HG03558 (cell line): ENCODE measurements at regions not wholly inside any gene's neighbourhood (a gene's known extent, or its start where the extent isn't known, plus 50 kb on each side); places are given as distances from the start of the nearest gene placed in this dataset.

Source experiments
- ATAC-seq: cut with Tn5 transposase; IDR thresholded peaks from one replicate; pipeline ENCODE4 v1.9.1; 2021; ENCODE audit warnings: moderate number of reproducible peaks; ENCODE audit not compliant: unreplicated experiment; ENCODE audit errors: extremely low read depth

DNA sequence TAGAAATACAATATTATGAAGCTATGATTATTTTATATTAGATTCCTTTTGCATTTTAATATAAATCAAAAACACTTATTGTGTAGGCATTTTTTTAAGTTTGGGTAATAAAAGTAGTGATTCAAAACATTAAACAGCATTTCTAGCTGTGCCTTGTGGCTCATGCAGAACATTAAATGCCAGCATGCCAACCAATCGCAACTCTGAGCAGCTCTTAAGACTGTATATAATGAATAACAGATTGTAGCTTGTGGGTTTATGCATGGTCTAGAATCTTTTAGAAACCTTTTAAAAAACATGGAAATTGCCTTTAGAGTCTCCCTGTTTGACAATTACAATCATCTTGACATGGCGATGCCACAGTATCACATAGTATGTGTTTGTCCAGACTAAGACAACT lies 903.8 kb downstream of the EFNA5 start:
- no peak for ATAC-seq

DNA sequence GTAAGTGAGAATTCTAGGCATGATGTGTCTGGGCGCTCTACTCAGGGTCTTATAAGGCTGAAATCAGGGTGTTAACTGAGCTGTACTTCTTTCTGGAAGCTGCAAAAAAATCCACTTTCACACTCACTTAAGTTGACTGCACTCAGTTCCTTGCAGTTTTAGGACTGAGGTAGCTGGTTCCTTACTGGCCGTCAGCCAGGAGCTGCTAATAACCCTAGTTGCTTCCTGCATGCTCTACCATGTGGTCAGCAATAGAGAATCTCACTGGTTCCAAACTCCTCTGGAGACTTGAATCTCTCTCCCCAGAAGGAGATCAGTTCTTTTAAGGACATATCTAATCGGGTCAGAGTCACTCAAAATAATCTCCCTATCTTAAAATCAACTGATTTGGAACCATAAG lies 911.2 kb downstream of the EFNA5 start:
- ATAC-seq: no peak

DNA sequence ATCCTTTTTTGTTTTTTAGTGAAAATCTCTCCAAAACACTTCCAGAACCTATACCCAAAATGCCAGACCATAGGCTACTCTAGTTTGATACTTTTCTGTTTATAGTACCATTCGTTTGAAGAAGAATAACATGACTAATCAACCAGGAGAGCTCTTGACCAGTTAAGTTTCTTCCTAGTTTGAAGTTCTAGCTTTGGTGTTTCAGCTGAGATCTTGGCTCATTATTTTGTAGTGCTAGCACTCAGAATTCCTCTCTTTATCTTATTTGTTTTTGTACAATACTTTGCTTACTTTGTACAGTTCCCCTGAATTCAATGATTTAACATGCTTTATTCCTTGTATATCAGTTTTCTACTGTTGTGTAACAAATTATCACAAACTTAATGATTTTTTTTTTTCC lies 911.6 kb downstream of the EFNA5 start:
- ATAC-seq: no peak

DNA sequence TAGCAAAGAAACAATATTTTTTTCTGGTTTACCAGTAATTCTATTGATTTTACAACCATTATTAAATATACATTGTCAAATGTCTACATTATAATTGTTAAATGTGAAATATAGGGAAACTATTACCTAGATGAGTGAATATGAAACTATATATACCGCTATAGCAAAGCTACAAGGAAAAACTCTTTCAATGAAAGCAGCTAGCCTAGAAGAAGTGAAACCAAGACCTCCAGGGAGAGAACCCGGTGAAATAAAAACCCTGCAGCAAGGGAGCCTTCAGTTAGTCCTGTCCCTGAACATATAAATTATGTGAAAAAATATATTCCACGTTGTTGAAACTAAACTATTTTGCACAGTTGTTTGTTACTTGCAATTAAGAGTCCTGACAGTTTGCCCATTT lies 913.1 kb downstream of the EFNA5 start:
- no peak for ATAC-seq

DNA sequence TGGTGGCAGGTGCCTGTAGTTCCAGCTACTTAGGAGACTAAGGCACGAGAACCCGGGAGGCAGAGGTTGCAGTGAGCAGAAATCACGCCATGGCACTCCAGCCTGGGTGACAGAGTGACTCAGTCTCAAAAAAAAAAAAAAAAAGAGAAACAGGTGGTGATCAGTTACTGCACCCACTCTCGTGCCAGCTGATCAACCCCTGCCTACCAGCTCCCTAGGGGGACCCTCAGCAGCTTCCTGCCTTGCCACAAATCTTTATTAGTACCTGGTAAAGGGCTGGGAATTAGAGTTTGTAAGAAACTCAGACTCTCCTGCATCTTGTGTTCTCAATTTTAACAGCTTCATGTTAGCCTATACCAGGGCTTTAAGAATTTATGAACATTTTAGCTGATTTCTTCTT lies 914.9 kb downstream of the EFNA5 start:
- ATAC-seq: no peak

DNA sequence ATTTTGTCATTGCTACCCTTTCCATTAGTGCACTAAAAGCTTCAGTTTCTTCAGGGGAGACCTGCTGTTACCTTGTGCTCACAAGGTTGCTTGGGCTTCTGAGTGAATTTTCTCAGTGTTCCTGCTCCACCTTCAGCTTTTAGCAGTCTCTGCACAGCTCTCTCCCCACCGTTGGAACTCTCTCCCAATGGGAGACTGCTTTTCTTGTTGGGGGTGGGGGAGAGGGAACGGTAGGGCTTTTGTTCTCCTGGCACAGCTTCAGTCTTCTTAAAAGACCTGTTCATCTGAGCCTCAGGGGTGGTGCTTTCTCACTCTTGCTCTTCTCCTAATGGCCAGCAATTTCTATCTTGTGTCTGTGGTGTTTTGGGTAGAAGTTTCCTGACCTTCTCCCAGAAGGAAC lies 915.7 kb downstream of the EFNA5 start:
- no peak for ATAC-seq

DNA sequence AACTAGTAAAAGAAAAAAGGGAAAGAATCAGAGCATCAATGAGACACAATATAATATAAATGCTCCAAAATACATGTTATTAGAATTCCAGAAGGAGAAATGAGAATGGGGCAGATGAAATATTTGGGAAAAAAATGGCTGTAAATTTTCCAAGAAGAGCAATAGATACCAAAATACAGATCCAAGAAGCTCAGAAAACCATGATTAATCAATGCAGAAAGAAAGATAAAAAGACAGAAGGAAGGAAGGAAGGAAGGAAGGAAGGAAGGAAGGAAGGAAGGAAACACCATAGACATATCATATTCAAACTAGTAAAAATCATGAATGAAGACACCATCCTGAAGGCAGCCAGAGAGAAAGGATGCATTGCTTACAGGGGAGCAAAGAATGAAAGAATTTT lies 920.9 kb downstream of the EFNA5 start:
- ATAC-seq: no peak

DNA sequence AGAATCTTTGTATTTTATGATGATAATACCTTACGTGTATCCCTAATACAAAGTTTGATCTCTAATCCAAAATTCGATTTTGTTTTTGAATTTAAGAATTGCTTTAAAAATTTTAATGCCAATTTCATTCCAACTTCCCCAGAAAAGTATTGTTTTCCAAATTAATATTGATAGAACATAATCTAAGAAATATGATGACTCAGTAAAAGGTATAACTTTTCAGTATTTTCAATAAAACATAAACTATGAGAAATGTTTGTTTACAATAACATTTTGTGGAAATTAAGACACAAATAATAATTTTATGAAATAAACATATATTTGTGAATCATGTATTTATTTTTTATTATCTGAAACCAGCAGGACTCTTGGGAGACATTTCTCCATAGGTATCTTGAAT lies 931.6 kb downstream of the EFNA5 start:
- ATAC-seq: no peak

DNA sequence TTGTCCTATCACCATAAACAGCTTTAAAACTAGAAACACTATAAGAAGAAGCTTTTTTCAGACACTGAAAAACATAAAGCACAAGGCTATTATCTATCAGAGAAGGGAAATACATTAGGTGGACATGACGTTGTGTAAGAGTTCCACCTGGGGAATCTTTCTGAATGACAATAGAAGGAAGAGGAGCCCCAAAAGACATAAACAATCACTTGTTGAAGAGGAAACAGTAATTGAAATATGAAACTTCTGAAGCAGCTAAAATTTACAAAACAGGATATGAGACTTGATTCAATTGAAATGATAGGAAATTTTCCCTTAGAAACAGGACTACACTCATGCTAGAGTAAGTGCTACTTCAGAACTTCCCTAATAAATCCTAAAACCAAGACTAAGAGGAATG lies 933.6 kb downstream of the EFNA5 start:
- ATAC-seq: no peak

DNA sequence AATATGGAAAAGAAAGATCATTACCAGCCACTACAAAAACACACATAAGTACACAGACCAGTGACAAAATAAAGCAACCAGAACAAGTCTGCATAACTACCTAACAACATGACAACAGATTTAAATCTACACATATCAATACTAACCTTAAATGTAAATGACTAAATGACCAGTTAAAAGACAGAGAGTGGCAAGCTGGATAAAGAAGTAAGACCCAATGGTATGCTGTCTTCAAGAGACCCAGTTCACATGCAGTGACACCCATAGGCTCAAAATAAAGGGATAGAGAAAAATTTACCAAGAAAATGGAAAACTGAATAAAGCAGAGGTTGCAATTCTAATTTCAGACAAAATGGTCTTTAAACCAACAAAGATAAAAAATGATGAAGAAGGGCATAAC lies 938.1 kb downstream of the EFNA5 start:
- no peak for ATAC-seq

DNA sequence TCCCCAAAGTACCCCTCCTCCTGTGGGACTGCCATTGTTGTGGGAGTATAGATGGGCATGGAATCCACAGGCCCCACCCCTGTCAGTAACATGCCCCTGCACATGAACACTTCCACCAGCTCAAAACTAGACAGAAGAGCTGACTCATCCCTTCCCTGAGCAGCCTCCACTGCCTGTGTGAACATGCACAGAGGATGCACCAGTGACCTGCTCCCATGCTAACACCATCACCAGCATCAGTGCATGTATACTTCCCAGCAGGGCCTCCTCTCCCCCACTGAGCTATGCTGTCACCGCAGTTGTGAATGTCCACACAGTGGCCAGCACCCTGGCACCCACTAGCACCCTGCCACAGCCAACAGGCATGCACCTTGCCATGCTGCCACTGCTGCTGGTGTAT lies 939.8 kb downstream of the EFNA5 start:
- no peak for ATAC-seq

DNA sequence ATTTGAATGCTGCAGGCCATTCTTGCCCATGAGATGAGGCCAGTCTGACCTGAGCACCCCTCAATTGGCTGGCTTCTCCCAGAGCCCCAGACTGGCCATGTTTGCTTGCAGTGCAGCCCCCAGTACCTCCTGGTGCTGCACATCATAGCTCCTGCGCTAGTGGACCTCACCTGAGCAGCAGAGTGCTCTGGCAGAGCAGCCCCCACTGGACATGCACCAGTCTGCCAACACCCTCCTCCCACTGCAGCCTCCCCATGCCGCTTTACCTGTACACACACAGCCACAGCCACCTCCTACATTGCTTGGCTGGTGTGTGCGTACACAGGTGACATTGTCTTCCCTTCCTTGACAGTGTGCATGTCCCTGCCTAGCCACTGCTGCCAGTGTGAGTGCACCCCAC lies 940.2 kb downstream of the EFNA5 start:
- no peak for ATAC-seq

DNA sequence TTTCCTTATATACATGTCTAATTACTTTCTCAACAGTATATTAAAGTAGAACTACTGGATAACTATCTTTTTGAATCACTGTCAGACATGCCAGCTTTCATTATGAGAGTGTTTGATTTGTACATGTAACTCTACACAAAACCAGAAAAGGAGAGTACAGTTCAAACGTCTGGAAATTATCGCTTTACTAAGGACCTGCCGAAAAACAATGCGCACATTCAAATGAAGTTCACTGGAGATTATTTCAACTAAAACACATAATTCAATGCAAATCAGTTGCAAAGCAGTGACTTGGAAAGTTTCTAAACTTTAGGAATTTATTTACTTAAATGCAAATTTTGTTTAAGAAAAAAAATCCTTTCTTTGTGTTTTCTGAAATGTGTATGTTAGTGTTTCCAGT lies 942.5 kb downstream of the EFNA5 start:
- ATAC-seq: no peak

DNA sequence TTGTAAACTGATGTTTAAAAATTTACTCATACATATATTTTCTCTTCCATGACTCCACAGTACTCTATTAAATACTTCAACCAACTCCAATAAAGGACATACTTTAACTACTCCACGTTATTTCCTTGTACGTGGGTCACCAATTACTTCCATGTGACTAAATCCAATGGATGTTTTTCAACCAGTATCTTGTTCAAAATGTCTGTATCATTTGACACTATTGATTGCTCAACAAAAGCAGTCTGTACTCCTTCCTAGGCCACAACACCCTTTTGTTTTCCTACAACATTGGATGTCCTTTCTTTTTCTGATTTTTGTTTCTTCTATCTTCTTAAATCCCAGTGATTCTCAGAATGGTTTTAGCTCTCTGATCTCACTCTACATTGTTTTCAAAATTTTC lies 943.7 kb downstream of the EFNA5 start:
- no peak for ATAC-seq

DNA sequence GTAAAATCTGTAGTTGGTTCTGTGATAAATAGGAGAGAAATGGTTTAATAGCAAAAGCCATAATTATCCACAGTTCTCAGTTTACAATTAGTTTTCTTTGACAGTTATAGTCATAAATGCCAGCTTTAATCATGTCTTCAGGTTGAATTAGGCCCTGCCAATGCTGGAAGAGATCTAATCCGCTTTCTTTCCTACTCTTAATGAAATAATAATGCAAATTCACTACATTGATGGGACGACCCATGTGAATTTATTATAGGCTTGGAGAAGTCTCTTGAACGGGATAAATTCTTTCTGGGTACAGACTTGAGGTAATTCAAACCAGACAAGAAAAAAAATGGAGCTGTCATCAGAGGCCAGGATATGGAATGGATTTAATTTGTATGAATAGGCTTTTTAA lies 950.4 kb downstream of the EFNA5 start:
- ATAC-seq: no peak

DNA sequence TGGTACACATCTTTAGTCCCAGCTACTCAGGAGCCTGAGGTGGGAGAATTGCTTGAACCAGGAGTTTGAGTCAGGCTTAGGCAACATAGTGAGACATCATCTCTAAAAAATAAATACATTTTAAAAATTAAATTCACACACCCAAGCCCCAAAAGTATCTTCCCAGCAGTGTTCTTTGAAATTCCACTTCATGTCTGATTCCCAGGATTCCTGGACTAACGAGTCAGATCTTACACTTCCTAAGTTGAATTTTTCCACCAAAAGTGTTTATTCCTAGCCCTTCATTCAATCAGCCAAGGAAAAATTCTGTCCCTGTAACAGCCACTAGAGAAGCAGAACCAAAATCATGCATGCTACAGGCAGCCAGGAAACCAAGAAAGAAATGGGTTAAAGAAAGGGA lies 970.9 kb downstream of the EFNA5 start:
- ATAC-seq: no peak

DNA sequence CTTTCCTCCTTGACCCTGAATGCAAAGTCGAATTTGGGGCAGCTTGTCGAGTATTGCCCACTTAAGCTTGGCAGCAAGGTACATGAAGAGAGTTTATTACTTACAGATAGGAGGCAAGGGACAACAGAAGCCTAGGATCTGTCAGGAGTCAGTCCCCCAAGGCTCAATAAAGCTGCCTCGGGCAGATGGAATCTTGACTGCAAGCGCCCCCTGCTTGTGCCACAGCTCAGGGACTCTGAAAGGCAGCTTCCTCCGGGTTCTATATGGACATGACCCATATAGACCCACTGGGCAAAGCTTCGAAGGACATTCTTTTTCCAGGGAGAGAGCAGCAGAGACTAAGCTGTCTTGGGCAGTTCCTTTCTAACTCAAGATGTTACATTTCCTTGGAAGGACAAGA lies 971.5 kb downstream of the EFNA5 start:
- no peak for ATAC-seq

DNA sequence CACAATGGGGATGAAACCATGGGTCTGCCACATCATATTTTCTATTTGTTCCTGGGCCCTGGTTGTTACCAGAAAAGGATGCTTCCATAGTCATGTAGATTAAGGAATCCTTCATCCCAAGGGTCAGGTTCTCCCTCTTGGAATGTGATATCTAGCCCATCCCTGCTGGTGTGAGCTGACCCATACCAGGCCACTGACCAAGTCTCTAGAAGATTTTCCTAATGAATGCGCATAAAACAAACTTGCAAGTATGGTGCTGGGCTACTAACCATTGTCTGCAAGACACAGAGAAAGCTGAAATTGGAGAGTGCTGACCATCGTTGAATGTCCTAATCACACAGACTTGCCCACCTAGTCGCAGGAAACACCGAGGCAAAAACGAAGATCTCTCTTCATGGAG lies 972.6 kb downstream of the EFNA5 start:
- ATAC-seq: no peak

DNA sequence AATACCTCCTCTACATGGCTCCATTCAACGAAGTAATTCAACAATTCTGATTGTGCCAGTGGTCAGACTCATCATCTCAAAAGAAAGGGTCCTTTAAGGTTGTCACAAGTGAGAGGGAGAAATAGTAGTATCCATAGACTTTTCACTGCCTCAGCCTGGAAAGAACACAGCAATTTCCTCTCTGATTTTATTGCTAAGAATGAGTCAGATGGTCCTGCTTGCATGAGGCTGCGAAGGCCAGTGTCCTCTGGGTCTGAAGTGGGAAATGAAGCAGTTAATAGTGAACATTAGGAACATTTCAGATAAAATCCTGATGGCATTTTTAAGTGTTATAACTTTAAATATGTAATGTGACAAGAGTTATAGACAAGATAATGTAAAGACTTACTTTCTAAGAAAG lies 979.0 kb downstream of the EFNA5 start:
- no peak for ATAC-seq

DNA sequence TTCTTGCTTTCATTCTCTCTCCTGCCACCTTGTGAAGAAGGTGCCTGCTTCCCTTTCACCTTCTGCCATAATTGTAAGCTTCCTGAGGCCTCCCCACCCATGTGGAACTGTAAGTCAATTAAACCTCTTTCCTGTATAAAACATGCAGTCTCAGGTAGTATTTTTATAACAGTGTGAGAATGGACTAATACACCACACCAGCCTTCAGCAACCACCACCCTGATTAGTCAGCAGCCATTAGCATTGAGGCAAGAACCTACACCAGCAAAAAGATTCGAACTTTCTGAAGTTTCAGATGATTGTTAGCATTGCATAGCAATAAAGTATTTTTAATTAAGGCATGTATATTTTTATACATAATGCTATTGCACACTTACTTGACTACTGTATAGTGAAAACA lies 980.2 kb downstream of the EFNA5 start:
- ATAC-seq: no peak

DNA sequence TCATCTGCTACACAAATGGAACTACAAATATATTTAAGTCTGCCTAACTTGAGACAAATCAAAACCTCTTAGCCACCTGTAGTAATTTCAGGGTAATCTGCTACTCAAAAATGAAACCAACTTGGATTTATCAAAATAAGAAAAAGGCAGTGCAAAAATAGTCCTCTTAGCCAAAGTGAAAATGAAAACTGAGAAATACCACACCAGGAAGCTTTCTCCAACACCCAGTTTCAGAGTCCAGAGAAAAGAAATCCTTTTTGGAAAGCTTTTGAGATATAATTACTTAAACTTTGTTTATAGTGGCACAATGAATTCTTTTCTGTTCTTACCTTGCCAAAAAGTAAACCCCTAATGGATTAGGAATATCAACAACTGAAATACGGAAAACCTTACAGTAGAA lies 990.4 kb downstream of the EFNA5 start:
- no peak for ATAC-seq

DNA sequence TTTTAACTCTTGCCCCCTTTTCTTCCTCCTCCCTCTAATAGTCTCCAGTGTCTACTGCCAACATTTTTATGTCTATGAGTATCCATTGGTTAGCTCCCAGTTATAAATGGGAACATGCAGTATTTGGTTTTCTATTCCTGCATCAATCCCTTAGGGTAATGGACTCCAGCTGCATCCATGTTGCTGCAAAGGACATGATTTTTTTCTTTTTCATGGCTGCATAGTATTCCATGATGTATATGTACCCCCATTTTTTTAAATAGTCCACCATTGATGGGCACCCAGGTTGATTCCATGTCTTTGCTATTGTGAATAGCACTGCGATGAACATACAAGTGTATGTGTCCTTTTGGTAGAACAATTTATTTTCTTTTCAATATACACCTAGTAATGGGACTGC lies 993.7 kb downstream of the EFNA5 start:
- no peak for ATAC-seq

DNA sequence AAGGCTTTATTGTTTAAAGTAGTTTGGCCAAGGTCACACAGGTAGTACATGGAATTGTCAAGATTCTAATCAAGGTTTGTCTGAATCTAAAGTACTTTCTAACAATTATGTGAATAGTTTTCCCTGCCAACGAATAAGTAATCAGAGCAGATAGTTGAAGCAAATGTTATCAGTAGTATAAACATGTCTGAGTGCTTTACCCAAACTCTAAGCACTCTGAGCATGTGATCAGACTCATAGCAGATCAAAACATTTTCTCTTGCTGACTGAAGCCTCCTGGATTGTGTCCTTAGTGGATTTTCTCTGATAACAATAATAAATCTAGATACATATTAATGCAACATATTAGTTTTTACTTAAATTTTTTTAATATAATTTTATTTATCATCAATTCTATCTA lies 995.0 kb downstream of the EFNA5 start:
- no peak for ATAC-seq

DNA sequence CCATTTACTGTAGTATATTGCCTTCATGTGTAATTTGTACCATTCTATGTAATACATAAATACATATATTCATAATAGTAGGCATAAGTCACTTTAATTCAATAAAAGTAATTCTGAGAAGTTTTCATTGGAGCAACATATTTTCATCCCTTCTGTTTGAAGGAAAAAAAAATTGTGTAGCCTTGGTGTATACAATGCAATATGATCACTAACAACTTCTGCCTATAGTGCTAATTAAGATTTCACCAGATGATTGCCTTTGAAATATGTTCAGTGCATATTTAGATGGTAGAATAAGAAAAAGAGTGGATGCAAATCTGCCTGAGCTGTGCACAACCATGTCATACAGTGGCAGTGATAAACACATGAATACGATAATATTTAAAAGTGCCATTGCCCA lies 996.8 kb downstream of the EFNA5 start:
- ATAC-seq: no peak
